DND-41 (cell line): ENCODE measurements at regions not wholly inside any gene's neighbourhood (a gene's known extent, or its start where the extent isn't known, plus 50 kb on each side); places are given as distances from the start of the nearest gene placed in this dataset.

Experiments used
- ATAC-seq: fragments of 200-7000 bp; cut with Tn5 transposase; 3 replicates; pipeline ENCODE4 v1.9.1; 2021; ENCODE audit warnings: low read depth; ENCODE audit not compliant: insufficient read depth
- DNase-seq: peaks from one replicate; pipeline ENCODE4 v3.0.0-alpha.2; 2020
- H2AFZ ChIP-seq: 2 replicates; pipeline ENCODE4 v1.6.0; 2012; ENCODE audit warnings: low read depth, low read length
- H3K27ac ChIP-seq: 2 replicates; pipeline ENCODE4 v1.5.1; 2012; ENCODE audit warnings: low read length, inconsistent platforms
- H3K27me3 ChIP-seq: fragments of 200-600 bp; sonication (generic); 2 replicates; pipeline ENCODE4 v1.6.0; 2012; ENCODE audit warnings: low read length, mild to moderate bottlenecking, inconsistent platforms; ENCODE audit not compliant: insufficient read depth, poor library complexity
- H3K36me3 ChIP-seq: 2 replicates; pipeline ENCODE4 v1.5.1; 2012; ENCODE audit warnings: low read length, inconsistent platforms; ENCODE audit not compliant: insufficient read depth
- H3K4me1 ChIP-seq: 2 replicates; pipeline ENCODE4 v1.5.1; 2012; ENCODE audit warnings: mild to moderate bottlenecking, low read length; ENCODE audit not compliant: insufficient read depth
- H3K4me2 ChIP-seq: 2 replicates; pipeline ENCODE4 v1.6.0; 2012; ENCODE audit warnings: mild to moderate bottlenecking, moderate library complexity, low read length, inconsistent platforms; ENCODE audit not compliant: insufficient read depth
- H3K4me3 ChIP-seq, 2 experiments: fragments of 200-600 bp in 1 of 2; shearing (Covaris generic) in 1 of 2; 2 replicates each; pipeline ENCODE4 v1.5.1; 2012 to 2016; ENCODE audit warnings: inconsistent platforms in 2 of 2, low read length in 2 of 2, mild to moderate bottlenecking in 2 of 2, low read depth in 1 of 2, moderate library complexity in 1 of 2
- H3K79me2 ChIP-seq: 2 replicates; pipeline ENCODE4 v1.6.0; 2012; ENCODE audit warnings: low read length, inconsistent platforms; ENCODE audit not compliant: insufficient read depth
- H3K9ac ChIP-seq: 2 replicates; pipeline ENCODE4 v1.6.0; 2012; ENCODE audit warnings: low read depth, mild to moderate bottlenecking, inconsistent platforms, low read length, moderate library complexity
- H3K9me3 ChIP-seq: 2 replicates; pipeline ENCODE4 v1.5.1; 2012; ENCODE audit warnings: low read length, moderate library complexity, mild to moderate bottlenecking, inconsistent platforms; ENCODE audit not compliant: insufficient read depth, severe bottlenecking
- H4K20me1 ChIP-seq: 2 replicates; pipeline ENCODE4 v1.6.0; 2012; ENCODE audit warnings: low read length; ENCODE audit not compliant: insufficient read depth
- EZH2 ChIP-seq: IDR thresholded peaks from 3 replicates; pipeline ENCODE4 v1.6.1; 2012; ENCODE audit warnings: borderline replicate concordance, low read depth, mild to moderate bottlenecking, moderate library complexity, low read length, inconsistent platforms; ENCODE audit not compliant: severe bottlenecking
- TF ChIP-seq, protein P1 (sequence below): IDR thresholded peaks from 2 replicates; pipeline ENCODE4 v1.5.1; 2012; ENCODE audit warnings: borderline replicate concordance, low read length, moderate library complexity, mild to moderate bottlenecking; ENCODE audit not compliant: poor library complexity, severe bottlenecking; ENCODE audit errors: extremely low read depth

- H3K79me2 ChIP-seq, result no peaks in the 10 kb centered on the region
- no peaks in the 10 kb centered on the region for H3K9me3 ChIP-seq
- H3K4me1 ChIP-seq, result no peaks in the 10 kb centered on the region
- ATAC-seq (no peak), DNase-seq (no peak)
- no peak for TF ChIP-seq EZH2
- TF ChIP-seq, protein P1, sequence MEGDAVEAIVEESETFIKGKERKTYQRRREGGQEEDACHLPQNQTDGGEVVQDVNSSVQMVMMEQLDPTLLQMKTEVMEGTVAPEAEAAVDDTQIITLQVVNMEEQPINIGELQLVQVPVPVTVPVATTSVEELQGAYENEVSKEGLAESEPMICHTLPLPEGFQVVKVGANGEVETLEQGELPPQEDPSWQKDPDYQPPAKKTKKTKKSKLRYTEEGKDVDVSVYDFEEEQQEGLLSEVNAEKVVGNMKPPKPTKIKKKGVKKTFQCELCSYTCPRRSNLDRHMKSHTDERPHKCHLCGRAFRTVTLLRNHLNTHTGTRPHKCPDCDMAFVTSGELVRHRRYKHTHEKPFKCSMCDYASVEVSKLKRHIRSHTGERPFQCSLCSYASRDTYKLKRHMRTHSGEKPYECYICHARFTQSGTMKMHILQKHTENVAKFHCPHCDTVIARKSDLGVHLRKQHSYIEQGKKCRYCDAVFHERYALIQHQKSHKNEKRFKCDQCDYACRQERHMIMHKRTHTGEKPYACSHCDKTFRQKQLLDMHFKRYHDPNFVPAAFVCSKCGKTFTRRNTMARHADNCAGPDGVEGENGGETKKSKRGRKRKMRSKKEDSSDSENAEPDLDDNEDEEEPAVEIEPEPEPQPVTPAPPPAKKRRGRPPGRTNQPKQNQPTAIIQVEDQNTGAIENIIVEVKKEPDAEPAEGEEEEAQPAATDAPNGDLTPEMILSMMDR, result no peak
- H3K4me3 ChIP-seq, result no peak overlapping the region
- no peaks in the 10 kb centered on the region for H4K20me1 ChIP-seq
- no peak overlapping the region for H2AFZ ChIP-seq
- H3K4me2 ChIP-seq, result no peak overlapping the region
- H3K36me3 ChIP-seq, result no peaks in the 10 kb centered on the region
- H3K9ac ChIP-seq, result no peak overlapping the region
- H3K27me3 ChIP-seq, result no peaks in the 10 kb centered on the region
- H3K27ac ChIP-seq, result no peak overlapping the region
Measured at GRCh38 chr16:54699656-54700055, 231.0 kb upstream of the IRX5 start.

DNA sequence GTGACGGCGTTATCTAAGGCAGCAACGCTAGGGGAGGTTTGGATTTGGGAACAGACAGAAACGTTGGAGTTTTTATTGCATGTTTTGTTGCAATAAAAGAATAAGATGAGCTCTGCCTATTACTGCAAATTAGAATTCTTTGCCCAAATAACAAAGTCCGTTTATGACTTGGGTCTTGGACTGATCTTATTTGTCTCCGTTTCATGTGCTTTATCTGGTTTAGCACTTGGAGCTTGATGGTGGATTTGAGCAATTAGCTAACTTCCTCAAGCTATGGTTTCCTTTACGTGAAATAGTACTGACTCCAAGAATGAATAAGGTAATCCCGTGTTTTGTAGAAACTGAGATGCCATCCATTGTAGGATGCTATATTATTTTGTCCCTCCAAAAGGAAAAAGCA lies 233.0 kb upstream of the IRX5 start:
- Histone ChIP-seq H3K27ac (no peak overlapping the region), H3K36me3 (no peaks in the 10 kb centered on the region), H3K4me1 (no peaks in the 10 kb centered on the region), H3K4me3 (no peak overlapping the region), H3K27me3 (no peaks in the 10 kb centered on the region), H2AFZ (no peak overlapping the region), H3K4me2 (no peak overlapping the region), H3K9me3 (no peaks in the 10 kb centered on the region), H4K20me1 (no peaks in the 10 kb centered on the region), H3K79me2 (no peaks in the 10 kb centered on the region), H3K9ac (no peak overlapping the region)
- no peak for TF ChIP-seq EZH2
- TF ChIP-seq, protein P1, result no peak
- DNase-seq (no peak), ATAC-seq (no peak)

DNA sequence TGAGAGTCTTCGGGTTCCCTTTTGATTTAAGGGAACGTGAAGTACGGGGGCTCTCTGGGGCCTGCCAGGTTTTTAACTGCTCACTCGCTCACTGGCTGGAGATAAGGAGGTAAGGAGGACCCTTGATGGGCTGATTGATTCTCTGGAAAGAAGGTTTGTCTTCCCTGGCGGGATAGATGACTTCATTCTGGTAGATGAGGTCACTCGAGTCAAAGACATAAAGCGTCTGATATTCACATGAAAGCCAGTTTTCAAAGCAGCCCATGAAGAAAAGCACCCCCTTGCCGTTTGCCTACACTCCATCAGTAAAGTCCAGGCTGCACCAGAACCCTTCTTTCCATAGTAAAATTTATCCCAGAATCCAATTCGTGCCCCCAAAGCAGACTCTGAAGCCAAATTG lies 233.7 kb upstream of the IRX5 start:
- Histone ChIP-seq H3K36me3 (no peaks in the 10 kb centered on the region), H3K4me1 (no peaks in the 10 kb centered on the region), H3K9me3 (no peaks in the 10 kb centered on the region), H3K4me2 (no peak overlapping the region), H3K27ac (no peak overlapping the region), H4K20me1 (no peaks in the 10 kb centered on the region), H3K27me3 (no peaks in the 10 kb centered on the region), H2AFZ (no peak overlapping the region), H3K4me3 (no peak overlapping the region), H3K9ac (no peak overlapping the region), H3K79me2 (no peaks in the 10 kb centered on the region)
- ATAC-seq (no peak), DNase-seq (no peak)
- TF ChIP-seq, protein P1, result no peak
- TF ChIP-seq EZH2, result no peak

GRCh38 chr16:54696522-54696921 lies 234.1 kb upstream of the IRX5 start:
- TF ChIP-seq, protein P1, result no peak
- TF ChIP-seq EZH2, result no peak
- H3K36me3 ChIP-seq, result no peaks in the 10 kb centered on the region
- no peaks in the 10 kb centered on the region for H3K79me2 ChIP-seq
- ATAC-seq (no peak), DNase-seq (no peak)
- H3K4me2 ChIP-seq, result no peak overlapping the region
- H3K4me1 ChIP-seq, result no peaks in the 10 kb centered on the region
- H3K27ac ChIP-seq, result no peak overlapping the region
- no peaks in the 10 kb centered on the region for H3K9me3 ChIP-seq
- no peak overlapping the region for H3K9ac ChIP-seq
- no peaks in the 10 kb centered on the region for H4K20me1 ChIP-seq
- H3K4me3 ChIP-seq, result no peak overlapping the region
- no peak overlapping the region for H2AFZ ChIP-seq
- no peaks in the 10 kb centered on the region for H3K27me3 ChIP-seq
